HUES6 (cell line): ENCODE measurements at regions not wholly inside any gene's neighbourhood (a gene's known extent, or its start where the extent isn't known, plus 50 kb on each side); places are given as distances from the start of the nearest gene placed in this dataset.

Experiments used
- H3K27ac ChIP-seq: 2 replicates; pipeline ENCODE4 v1.7.0; 2013; ENCODE audit warnings: low read depth, mild to moderate bottlenecking, low read length, inconsistent platforms
- H3K27me3 ChIP-seq: 2 replicates; pipeline ENCODE4 v1.6.1; 2013; ENCODE audit warnings: low read length; ENCODE audit not compliant: control insufficient read depth, insufficient read depth
- H3K36me3 ChIP-seq: 2 replicates; pipeline ENCODE4 v1.6.1; 2013; ENCODE audit warnings: low read length; ENCODE audit not compliant: control insufficient read depth, insufficient read depth
- H3K4me1 ChIP-seq: 2 replicates; pipeline ENCODE4 v1.6.1; 2013; ENCODE audit warnings: low read length; ENCODE audit not compliant: control insufficient read depth, insufficient read depth
- H3K4me3 ChIP-seq: 2 replicates; pipeline ENCODE4 v1.5.1; 2013; ENCODE audit warnings: low read depth, low read length
- H3K9ac ChIP-seq: one replicate; pipeline ENCODE4 v1.6.1; 2013; ENCODE audit warnings: mild to moderate bottlenecking, low read length
- H3K9me3 ChIP-seq: 2 replicates; pipeline ENCODE4 v1.6.1; 2013; ENCODE audit warnings: low read depth, low read length; ENCODE audit not compliant: control insufficient read depth, insufficient read depth

DNA sequence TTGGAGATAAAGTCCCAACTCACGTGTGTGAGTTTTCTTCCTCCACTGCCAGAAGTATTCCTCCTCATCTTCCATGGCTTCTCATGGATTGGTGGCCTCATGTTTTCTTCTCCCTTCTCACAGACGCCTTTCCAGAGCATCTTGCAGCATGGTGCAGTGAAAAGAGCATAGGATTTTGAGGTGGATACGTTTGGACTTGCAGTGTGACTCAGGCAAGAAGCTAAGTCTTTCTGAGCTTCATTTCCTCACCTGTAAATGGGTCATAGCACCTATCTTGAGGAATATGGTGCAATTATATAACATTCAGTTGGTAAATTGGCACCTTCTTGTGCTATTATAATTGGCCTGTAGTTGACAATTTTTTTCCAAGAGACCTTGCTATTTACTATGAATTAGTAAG is 247.6 kb downstream of the RDH14 start:
- Histone ChIP-seq H3K4me3 (no peak overlapping the region), H3K9ac (no peak overlapping the region), H3K9me3 (no peaks in the 10 kb centered on the region), H3K36me3 (no peaks in the 10 kb centered on the region), H3K4me1 (no peaks in the 10 kb centered on the region), H3K27me3 (no peaks in the 10 kb centered on the region), H3K27ac (no peak overlapping the region)

DNA sequence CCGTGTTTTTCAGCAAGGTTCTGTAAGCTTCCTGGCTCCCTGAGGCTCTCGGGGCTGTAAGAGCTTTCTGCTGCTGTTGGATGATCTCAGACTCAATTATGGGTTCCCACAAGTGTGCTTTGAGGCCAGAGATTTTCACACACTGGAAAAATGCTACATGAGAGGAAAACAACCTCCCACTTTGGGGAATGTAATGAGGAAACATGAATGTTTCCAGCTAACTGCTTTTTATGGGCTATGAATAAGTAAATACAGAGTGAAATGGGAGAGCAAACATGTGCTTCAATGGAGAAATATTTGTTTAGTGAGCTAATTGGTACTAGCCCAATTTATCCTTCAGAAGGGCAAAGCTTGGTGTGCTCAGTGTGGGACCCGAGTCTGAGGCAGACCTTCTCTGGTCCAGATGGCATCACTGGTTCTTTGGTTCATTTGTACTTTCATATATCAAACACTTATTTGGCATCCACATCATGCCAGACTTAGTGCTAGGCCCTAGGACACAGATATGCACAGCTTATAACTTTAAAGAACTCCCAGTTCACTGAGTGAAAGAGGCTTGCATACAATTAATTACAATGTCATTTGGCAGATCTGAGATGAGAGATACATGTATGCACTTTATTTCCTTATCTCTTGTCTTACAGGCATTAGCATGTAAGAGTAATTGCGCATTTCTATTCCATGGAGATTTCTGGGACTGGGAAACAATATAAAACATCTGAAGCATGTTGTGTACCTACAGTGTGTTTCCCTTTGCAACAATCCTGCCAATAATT is 248.8 kb downstream of the RDH14 start:
- no peak overlapping the region for H3K27ac ChIP-seq
- no peak overlapping the region for H3K9ac ChIP-seq

DNA sequence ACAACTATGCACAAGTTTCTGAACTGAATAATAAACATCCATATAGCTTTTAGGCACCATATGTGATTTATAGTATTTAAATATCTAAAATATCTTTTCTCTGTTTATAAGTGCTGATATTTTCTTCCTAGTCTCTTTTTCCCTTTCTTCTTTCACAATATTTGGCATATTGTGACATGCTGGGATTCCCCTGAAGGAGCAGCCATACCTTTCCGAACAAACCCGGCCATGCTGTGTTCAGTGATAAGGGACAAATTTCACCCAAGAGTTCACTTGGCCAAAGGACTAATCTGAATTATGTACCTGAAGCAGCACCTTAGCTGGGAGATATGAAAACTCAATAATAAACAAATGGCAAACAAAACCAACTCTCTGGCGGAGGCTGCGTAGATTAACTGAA is 250.8 kb downstream of the RDH14 start:
- Histone ChIP-seq H3K9ac (no peak overlapping the region), H3K4me3 (no peak overlapping the region), H3K36me3 (no peaks in the 10 kb centered on the region), H3K9me3 (no peaks in the 10 kb centered on the region), H3K4me1 (no peaks in the 10 kb centered on the region), H3K27ac (no peak overlapping the region), H3K27me3 (no peaks in the 10 kb centered on the region)

More for the DNA sequence above, 248.8 kb downstream of the RDH14 start:
- Histone ChIP-seq H3K27me3 (no peaks in the 10 kb centered on the region), H3K4me1 (no peaks in the 10 kb centered on the region), H3K4me3 (no peak overlapping the region), H3K9me3 (no peaks in the 10 kb centered on the region), H3K36me3 (no peaks in the 10 kb centered on the region)

DNA sequence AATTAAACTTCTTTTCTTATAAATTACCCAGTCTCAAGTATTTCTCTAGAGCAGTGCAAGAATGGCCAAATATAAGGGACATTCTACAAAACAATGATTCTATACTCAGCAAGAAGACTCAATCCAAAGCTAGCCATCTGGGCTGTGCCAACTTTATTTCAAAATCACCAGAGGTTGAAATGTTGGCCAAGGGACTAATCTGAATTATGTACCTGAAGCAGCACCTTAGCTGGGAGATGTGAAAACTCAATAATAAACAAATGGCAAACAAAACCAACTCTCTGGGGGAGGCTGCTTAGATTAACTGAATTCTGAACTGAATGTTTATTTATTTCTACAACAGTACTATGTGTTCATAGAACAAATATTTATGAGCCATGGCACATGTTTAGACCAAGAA is 251.3 kb downstream of the RDH14 start:
- no peak overlapping the region for H3K27ac ChIP-seq
- no peak overlapping the region for H3K4me3 ChIP-seq
- H3K9me3 ChIP-seq: no peaks in the 10 kb centered on the region
- no peaks in the 10 kb centered on the region for H3K36me3 ChIP-seq
- no peaks in the 10 kb centered on the region for H3K4me1 ChIP-seq
- no peaks in the 10 kb centered on the region for H3K27me3 ChIP-seq
- no peak overlapping the region for H3K9ac ChIP-seq

DNA sequence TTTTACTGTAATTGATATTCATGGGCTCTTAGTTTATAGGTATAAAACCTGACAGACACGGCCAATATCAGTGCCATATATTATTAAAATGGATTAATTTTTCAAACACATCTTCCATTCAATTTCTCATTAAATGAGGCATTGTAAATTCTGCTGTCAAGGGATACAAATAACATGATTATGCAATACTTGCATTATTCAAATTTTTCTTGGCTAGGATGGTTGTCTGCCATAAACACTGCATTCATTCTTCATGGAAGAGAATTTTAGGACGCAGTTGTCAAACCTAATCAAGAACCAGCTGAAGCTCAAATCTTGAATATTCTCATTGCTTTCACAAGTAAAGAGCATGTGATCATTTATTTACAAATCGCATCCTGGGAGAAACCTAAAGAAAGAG is 255.6 kb downstream of the RDH14 start:
- no peak overlapping the region for H3K4me3 ChIP-seq
- H3K9me3 ChIP-seq: no peaks in the 10 kb centered on the region

DNA sequence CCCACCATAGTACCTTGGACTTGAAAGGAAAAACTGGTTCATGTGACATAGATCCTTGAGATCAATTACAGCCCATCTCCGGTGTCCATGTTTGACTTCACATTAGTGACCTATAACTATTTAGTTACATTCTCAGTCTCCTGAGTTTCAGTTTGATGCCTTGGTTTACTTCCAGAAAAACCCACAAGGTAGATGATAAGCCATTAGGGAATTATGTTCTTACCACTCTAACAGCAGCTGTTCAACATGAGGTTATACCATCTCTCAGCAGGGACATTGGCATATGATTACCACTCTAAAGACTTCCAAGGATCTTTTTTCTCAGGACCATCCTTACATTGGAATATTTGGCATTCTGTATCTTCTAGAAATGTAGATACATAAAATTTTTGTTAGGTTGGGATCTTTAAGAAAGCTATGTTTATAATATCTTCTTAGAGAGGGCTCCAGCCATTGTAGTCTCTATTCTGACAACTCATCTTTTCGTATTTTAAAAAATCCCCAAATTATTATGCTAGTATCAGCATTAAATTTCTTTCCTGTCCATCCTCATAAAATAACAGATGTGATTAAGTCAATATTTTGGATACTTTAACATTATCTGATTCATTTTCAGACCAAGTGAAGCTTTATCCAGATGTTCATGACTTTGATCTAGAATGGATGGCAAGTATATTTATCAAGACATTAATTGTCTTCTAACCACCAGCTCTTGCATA is 258.9 kb downstream of the RDH14 start:
- peaks cover 11% of the 10 kb centered on the region for H3K4me1 ChIP-seq
- no peak overlapping the region for H3K27ac ChIP-seq
- H3K4me3 ChIP-seq: no peak overlapping the region
- no peaks in the 10 kb centered on the region for H3K36me3 ChIP-seq
- no peak overlapping the region for H3K9ac ChIP-seq
- no peaks in the 10 kb centered on the region for H3K9me3 ChIP-seq
- H3K27me3 ChIP-seq: no peaks in the 10 kb centered on the region

More for the DNA sequence above, 255.6 kb downstream of the RDH14 start:
- H3K9ac ChIP-seq: no peak overlapping the region
- H3K27me3 ChIP-seq: no peaks in the 10 kb centered on the region
- no peaks in the 10 kb centered on the region for H3K36me3 ChIP-seq
- H3K4me1 ChIP-seq: peaks cover 3% of the 10 kb centered on the region; the same call in 1 of the 2 replicates
- no peak overlapping the region for H3K27ac ChIP-seq

DNA sequence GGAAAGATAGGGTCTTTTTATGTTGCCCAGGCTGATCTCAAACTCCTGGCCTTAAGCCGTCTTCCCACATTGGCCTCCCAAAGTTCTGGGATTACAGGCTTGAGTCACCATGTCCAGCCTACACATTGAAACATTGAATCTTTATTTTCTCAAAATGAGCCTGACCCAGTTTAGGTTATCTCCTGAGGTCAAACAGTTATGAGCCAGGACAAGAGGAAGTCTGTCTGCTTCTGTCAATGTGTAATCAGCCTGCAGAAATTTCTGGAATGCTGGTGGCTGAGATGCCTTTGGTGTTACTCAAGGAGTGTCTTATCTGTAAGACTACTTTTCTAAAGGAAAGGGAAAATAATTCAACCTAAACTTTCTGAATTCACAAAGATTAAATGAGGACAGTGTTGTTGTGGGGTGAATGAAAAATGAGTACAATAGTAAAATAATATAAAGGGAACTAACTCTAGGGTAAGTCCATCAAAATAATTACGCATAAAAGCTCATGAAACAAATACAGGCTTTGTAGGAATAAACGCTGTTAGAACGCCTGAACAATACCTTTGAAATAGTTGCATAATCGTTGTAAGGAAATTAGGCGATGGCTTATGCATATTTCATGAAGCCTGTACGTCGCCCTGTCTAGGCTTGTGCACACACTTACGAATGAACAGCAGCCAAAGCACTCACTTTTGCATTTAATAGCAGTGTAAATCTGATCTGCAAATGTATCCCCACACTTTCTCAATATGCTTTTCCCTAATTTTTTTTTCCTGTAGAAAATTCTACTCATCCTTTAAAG is 260.8 kb downstream of the RDH14 start:
- Histone ChIP-seq H3K4me1 (peaks cover 11% of the 10 kb centered on the region), H3K27ac (peak overlapping the region; percentile 79; the same call in 1 of the 2 replicates), H3K9ac (no peak overlapping the region), H3K36me3 (no peaks in the 10 kb centered on the region), H3K27me3 (no peaks in the 10 kb centered on the region), H3K9me3 (no peaks in the 10 kb centered on the region), H3K4me3 (no peak overlapping the region; the same call in 1 of the 2 replicates)

DNA sequence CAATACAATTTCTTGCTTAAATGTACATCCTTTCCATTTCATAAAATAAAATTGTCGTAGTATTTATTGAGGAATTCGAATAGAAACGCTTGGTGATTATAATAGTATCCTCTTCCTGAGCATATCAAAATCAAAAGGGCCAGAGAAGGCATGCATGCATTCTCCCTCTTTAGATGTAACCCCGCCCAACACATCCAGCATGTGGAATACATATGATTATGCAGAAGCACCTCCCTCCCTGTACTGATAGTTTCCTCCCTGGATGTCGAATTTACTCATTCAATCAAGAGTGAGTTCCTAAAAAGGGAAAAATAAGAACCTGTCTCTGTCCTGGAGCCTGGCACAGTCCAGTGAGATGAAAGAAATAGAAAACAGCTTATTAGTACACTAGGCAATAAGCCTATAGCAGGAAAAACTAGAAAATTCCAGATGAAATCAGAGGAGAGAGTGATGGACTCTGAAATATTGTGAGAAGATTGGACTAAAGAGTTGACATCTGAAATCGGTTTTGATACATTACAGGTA is 262.9 kb downstream of the RDH14 start:
- Histone ChIP-seq H3K36me3 (no peaks in the 10 kb centered on the region), H3K9me3 (no peaks in the 10 kb centered on the region), H3K4me3 (no peak overlapping the region), H3K27me3 (no peaks in the 10 kb centered on the region), H3K4me1 (peaks cover 11% of the 10 kb centered on the region), H3K27ac (no peak overlapping the region), H3K9ac (no peak overlapping the region)

DNA sequence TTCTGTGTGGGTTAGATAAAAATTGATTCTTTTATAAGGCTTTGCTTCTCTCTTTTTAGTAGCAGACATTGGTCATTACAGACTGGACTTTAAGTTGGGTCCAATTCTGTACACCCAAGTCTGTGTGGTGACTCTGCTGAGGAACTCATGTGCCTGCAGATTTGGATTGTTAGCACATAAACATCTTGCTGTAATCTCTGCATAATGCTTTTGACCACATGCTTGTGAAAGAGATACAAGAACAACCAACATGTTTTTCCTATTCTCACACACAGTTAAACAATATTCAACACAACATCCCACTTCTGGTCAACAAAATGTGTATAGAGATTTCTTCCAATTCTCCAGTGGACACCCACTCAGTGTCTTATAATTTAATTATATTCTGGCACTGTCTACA is 270.1 kb downstream of the RDH14 start:
- Histone ChIP-seq H3K4me3 (no peak overlapping the region), H3K9me3 (no peaks in the 10 kb centered on the region; the same call in 1 of the 2 replicates), H3K27ac (no peak overlapping the region), H3K9ac (no peak overlapping the region), H3K4me1 (no peaks in the 10 kb centered on the region), H3K27me3 (no peaks in the 10 kb centered on the region), H3K36me3 (no peaks in the 10 kb centered on the region)

DNA sequence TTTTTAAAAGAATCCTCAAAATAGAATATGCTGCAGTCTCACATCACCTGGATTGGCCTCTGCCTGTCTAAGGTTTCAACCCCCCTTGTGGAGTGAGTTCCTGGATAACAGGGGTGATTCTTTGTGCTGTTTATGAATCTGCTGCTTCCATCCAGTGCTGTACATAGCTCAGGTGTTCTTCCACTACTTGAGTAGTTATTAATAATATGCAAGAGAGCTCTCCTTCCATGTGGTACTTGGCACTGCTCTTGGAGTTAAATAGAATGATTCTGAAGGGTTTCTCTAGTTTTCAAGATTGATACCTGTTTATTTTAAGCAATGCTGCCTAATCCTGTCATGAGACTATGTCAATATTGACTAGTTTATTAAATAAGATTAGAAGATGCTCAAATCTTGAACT is 273.6 kb downstream of the RDH14 start:
- Histone ChIP-seq H3K9me3 (no peaks in the 10 kb centered on the region; the same call in 1 of the 2 replicates), H3K36me3 (no peaks in the 10 kb centered on the region), H3K4me3 (no peak overlapping the region), H3K4me1 (no peaks in the 10 kb centered on the region), H3K9ac (no peak overlapping the region), H3K27me3 (no peaks in the 10 kb centered on the region), H3K27ac (no peak overlapping the region)
